Hepatocyte (in vitro differentiated cells): ENCODE measurements at regions not wholly inside any gene's neighbourhood (a gene's known extent, or its start where the extent isn't known, plus 50 kb on each side); places are given as distances from the start of the nearest gene placed in this dataset.

Experiments used
- DNase-seq: peaks from one replicate; pipeline ENCODE4 v3.0.0-alpha.2; 2016; ENCODE audit warnings: low spot score
- H2AFZ ChIP-seq: fragments of 200-600 bp; sonication (generic); 2 replicates; pipeline ENCODE4 v1.6.0; 2016; ENCODE audit warnings: antibody characterized with exemption, mild to moderate bottlenecking
- H3K27ac ChIP-seq: fragments of 200-600 bp; sonication (generic); 2 replicates; pipeline ENCODE4 v1.5.1; 2016; ENCODE audit warnings: mild to moderate bottlenecking
- H3K27me3 ChIP-seq: fragments of 200-600 bp; sonication (generic); 2 replicates; pipeline ENCODE4 v1.6.1; 2016
- H3K36me3 ChIP-seq: fragments of 200-600 bp; sonication (generic); replicated peaks from 2 replicates; pipeline ENCODE4 v1.5.1; 2016; ENCODE audit warnings: low read depth; ENCODE audit not compliant: insufficient read depth
- H3K4me1 ChIP-seq: fragments of 200-600 bp; sonication (generic); 2 replicates; pipeline ENCODE4 v1.5.1; 2016; ENCODE audit warnings: mild to moderate bottlenecking, moderate library complexity; ENCODE audit not compliant: insufficient read depth
- H3K4me2 ChIP-seq: fragments of 200-600 bp; sonication (generic); 2 replicates; pipeline ENCODE4 v1.6.0; 2016
- H3K4me3 ChIP-seq: fragments of 200-600 bp; sonication (generic); 2 replicates; pipeline ENCODE4 v1.5.1; 2016; ENCODE audit warnings: mild to moderate bottlenecking
- H3K79me2 ChIP-seq: fragments of 200-600 bp; sonication (generic); 2 replicates; pipeline ENCODE4 v1.6.0; 2017; ENCODE audit warnings: mild to moderate bottlenecking
- H3K9me2 ChIP-seq: fragments of 200-600 bp; sonication (generic); replicated peaks from 2 replicates; pipeline ENCODE4 v1.6.0; 2017; ENCODE audit warnings: mild to moderate bottlenecking; ENCODE audit not compliant: insufficient read depth
- H3K9me3 ChIP-seq: fragments of 200-600 bp; sonication (generic); 2 replicates; pipeline ENCODE4 v1.5.1; 2016; ENCODE audit warnings: low read depth, mild to moderate bottlenecking
- H4K20me1 ChIP-seq: fragments of 200-600 bp; sonication (generic); 2 replicates; pipeline ENCODE4 v1.6.0; 2016; ENCODE audit warnings: mild to moderate bottlenecking; ENCODE audit not compliant: insufficient read depth, poor library complexity, severe bottlenecking
- EZH2 ChIP-seq: fragments of 200-600 bp; sonication (generic); IDR thresholded peaks from 2 replicates; pipeline ENCODE4 v1.6.1; 2016; ENCODE audit warnings: antibody characterized with exemption, mild to moderate bottlenecking, borderline replicate concordance
- EZH2phosphoT487 ChIP-seq: fragments of 200-600 bp; sonication (generic); IDR thresholded peaks from one replicate; pipeline ENCODE4 v1.6.1; 2018; ENCODE audit warnings: antibody characterized with exemption, mild to moderate bottlenecking, low read depth, moderate library complexity; ENCODE audit not compliant: unreplicated experiment, severe bottlenecking
- WGBS: methylation state at CpG from one replicate; pipeline ENCODE4 v1.1.6; 2016; ENCODE audit warnings: low lambda C conversion rate; ENCODE audit errors: missing lambda C conversion rate; 5-methylcytosine and 5-hydroxymethylcytosine counted together
- TF ChIP-seq, protein P1 (sequence below): fragments of 200-600 bp; sonication (generic); IDR thresholded peaks from 2 replicates; pipeline ENCODE4 v1.5.1; 2016; ENCODE audit warnings: antibody characterized with exemption, mild to moderate bottlenecking; ENCODE audit not compliant: poor library complexity

DNA sequence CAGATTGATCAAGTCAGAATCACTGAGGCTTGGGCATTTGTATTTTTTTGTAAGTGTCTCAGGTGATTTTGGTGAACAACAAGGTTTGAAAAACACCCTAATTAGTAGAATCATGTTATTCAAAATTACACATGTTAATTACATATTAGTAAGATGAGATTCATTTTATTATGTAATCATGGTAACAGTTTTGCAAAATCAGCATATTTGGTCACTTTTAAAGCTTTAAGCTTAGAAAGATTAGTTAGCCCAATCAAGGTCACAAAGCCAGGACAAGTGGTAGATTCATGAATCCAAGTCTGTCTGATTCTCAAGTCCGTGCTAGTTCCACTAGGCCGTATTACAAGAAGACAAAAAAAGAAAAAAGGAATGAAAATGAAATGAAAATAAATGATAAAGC is 218.4 kb upstream of the FAR2 start:
- no peak overlapping the region for H3K4me2 ChIP-seq
- 100% methylated on average over 2 of the region's 2 CpGs for WGBS
- no peaks in the 10 kb centered on the region for H3K79me2 ChIP-seq
- H4K20me1 ChIP-seq = no peaks in the 10 kb centered on the region
- no peaks in the 10 kb centered on the region for H3K27me3 ChIP-seq
- no peaks in the 10 kb centered on the region for H3K9me3 ChIP-seq
- no peak overlapping the region for H2AFZ ChIP-seq
- TF ChIP-seq, protein P1, sequence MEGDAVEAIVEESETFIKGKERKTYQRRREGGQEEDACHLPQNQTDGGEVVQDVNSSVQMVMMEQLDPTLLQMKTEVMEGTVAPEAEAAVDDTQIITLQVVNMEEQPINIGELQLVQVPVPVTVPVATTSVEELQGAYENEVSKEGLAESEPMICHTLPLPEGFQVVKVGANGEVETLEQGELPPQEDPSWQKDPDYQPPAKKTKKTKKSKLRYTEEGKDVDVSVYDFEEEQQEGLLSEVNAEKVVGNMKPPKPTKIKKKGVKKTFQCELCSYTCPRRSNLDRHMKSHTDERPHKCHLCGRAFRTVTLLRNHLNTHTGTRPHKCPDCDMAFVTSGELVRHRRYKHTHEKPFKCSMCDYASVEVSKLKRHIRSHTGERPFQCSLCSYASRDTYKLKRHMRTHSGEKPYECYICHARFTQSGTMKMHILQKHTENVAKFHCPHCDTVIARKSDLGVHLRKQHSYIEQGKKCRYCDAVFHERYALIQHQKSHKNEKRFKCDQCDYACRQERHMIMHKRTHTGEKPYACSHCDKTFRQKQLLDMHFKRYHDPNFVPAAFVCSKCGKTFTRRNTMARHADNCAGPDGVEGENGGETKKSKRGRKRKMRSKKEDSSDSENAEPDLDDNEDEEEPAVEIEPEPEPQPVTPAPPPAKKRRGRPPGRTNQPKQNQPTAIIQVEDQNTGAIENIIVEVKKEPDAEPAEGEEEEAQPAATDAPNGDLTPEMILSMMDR = no peak
- H3K4me1 ChIP-seq = no peaks in the 10 kb centered on the region
- no peaks in the 10 kb centered on the region for H3K36me3 ChIP-seq
- no peak for DNase-seq
- no peaks in the 10 kb centered on the region for H3K9me2 ChIP-seq
- H3K27ac ChIP-seq = no peak overlapping the region
- no peak overlapping the region for H3K4me3 ChIP-seq

DNA sequence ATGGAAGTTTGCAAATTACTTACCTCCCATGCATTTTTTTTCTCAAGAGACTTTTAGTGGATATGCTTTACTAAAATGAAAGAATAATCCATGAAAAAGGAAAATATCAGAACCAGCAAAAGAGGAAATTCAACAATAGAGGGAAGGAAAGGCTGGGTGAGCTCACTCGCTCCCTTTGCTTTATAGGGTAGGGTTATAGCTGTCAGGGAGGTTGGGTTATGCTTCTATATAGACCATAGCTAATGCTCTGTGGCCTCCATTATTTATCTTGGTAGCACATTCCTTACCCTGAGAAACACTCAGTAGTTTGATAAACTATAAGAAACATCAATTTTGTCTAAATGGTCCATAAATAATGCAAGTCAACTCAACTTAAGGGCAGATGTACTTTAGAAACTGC is 215.9 kb upstream of the FAR2 start:
- Histone ChIP-seq H3K4me3 (no peak overlapping the region), H3K9me2 (no peaks in the 10 kb centered on the region), H3K27me3 (no peaks in the 10 kb centered on the region), H3K4me2 (no peak overlapping the region), H3K36me3 (no peaks in the 10 kb centered on the region), H2AFZ (no peak overlapping the region), H3K27ac (no peak overlapping the region), H3K9me3 (no peaks in the 10 kb centered on the region), H4K20me1 (no peaks in the 10 kb centered on the region), H3K4me1 (no peaks in the 10 kb centered on the region), H3K79me2 (no peaks in the 10 kb centered on the region)
- TF ChIP-seq, protein P1 = no peak
- no peak for TF ChIP-seq EZH2
- TF ChIP-seq EZH2phosphoT487 = no peak
- no peak for DNase-seq
- 88% methylated on average over 1 of the region's 1 CpG for WGBS

DNA sequence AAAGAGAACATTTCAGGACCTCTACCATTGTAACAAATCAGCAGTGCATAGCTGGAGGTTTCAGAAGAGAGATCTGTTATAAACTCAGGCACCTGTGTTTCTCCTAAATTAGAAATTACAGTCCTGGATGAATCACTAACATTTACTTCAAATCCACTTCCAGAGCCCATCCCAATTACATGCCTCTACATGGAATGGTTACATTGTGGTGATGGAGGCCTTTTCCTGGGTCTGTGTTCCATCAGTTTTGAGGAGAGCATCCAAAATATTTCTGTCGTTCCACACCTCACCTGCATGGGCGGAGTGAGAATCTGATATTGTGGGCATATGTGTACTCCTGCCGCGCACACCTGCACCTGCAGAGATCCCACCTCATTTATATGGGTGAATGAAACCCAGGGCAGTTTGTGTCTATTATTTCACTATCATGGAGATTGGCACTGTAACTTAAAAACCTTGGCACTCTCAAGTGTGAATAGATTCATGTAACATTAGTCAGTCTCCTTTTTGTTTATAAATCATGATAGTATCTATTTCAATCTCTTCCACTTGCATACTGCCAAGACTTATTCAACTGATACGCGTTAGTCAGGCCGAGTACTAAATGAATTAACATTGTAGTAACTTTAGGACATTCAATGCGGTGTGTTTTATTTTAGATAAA is 215.1 kb upstream of the FAR2 start:
- no peaks in the 10 kb centered on the region for H4K20me1 ChIP-seq
- no peaks in the 10 kb centered on the region for H3K4me1 ChIP-seq
- H3K9me2 ChIP-seq = no peaks in the 10 kb centered on the region
- no peaks in the 10 kb centered on the region for H3K79me2 ChIP-seq
- TF ChIP-seq, protein P1 = no peak
- TF ChIP-seq EZH2phosphoT487 (no peak), EZH2 (no peak)
- no peak overlapping the region for H3K27ac ChIP-seq
- H3K4me3 ChIP-seq = no peak overlapping the region
- no peaks in the 10 kb centered on the region for H3K36me3 ChIP-seq
- H3K4me2 ChIP-seq = no peak overlapping the region
- H3K27me3 ChIP-seq = no peaks in the 10 kb centered on the region
- no peak for DNase-seq
- H2AFZ ChIP-seq = no peak overlapping the region
- no peaks in the 10 kb centered on the region for H3K9me3 ChIP-seq
- 73% methylated on average over 8 of the region's 8 CpGs for WGBS

DNA sequence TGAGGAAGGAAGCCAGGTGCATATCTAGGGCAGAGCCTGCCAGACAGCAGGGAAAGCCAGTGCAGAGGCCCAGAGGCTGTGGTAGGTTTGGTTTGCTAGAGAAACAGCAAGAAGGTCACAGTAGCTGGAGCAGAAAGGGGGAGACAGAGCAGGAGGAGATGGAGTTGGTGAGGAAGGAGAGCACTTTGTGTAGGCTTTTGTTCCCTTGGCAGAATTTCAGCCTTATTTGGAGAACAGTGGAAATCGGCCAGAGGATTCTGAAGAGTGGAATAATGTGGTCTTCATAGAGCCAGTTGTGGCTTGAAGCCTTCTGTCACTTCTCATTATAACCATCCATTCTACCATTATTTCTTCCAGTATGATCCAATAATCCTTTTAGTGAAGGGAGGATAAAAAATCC is 212.9 kb upstream of the FAR2 start:
- TF ChIP-seq EZH2phosphoT487 (no peak), EZH2 (no peak)
- TF ChIP-seq, protein P1 = no peak
- Histone ChIP-seq H3K27me3 (no peaks in the 10 kb centered on the region), H3K4me1 (no peaks in the 10 kb centered on the region), H3K4me3 (no peak overlapping the region), H3K27ac (no peak overlapping the region), H3K4me2 (no peak overlapping the region), H4K20me1 (no peaks in the 10 kb centered on the region), H3K79me2 (no peaks in the 10 kb centered on the region), H3K9me3 (no peaks in the 10 kb centered on the region), H2AFZ (no peak overlapping the region), H3K9me2 (no peaks in the 10 kb centered on the region), H3K36me3 (no peaks in the 10 kb centered on the region)
- 73% methylated on average over 1 of the region's 1 CpG for WGBS
- DNase-seq = no peak
